IMR-90 (cell line): ENCODE measurements at regions not wholly inside any gene's neighbourhood (a gene's known extent, or its start where the extent isn't known, plus 50 kb on each side); places are given as distances from the start of the nearest gene placed in this dataset.

ENCODE experiments used
- ATAC-seq: fragments of 200-7000 bp; cut with Tn5 transposase; 2 replicates; pipeline ENCODE4 v1.9.1; 2020; ENCODE audit warnings: low read depth, mild to moderate bottlenecking, moderate library complexity
- BruUV-seq: library from RNA; stranded (reverse); fragments of 400-500 nt; replicated peaks from 2 replicates; lab custom pipeline; 2021; lab: Mats Ljungman, UMichigan
- CTCF ChIA-PET: fragments of 300-600 bp; formaldehyde crosslinking; extraction: SDS; loops from one replicate; lab custom pipeline; 2021; ENCODE audit warnings: antibody characterized with exemption; lab: Yijun Ruan, JAX
- POLR2A ChIA-PET: fragments of 300-600 bp; sonication (Branson Sonifier 250); formaldehyde crosslinking; loops from one replicate; lab custom pipeline; 2022; ENCODE audit warnings: antibody characterized with exemption; ENCODE audit not compliant: unreplicated experiment; lab: Charles Lee
- DNase-seq: peaks from one replicate; pipeline ENCODE4 v3.0.0; 2013
- H2AFZ ChIP-seq: replicated peaks from 2 replicates; pipeline ENCODE3; 2013; ENCODE audit warnings: low read length, mild to moderate bottlenecking; ENCODE audit not compliant: poor library complexity
- H2AK5ac ChIP-seq: 2 replicates; pipeline ENCODE4 v1.6.1; 2013; ENCODE audit warnings: low read depth, low read length, inconsistent platforms
- H2AK9ac ChIP-seq: replicated peaks from 2 replicates; pipeline ENCODE3; 2013; ENCODE audit warnings: mild to moderate bottlenecking, low read depth, low read length, moderate library complexity; ENCODE audit not compliant: poor library complexity
- H2BK120ac ChIP-seq: 2 replicates; pipeline ENCODE4 v1.6.1; 2013; ENCODE audit warnings: low read depth, low read length, inconsistent platforms
- H2BK15ac ChIP-seq: 3 replicates; pipeline ENCODE4 v1.6.1; 2013; ENCODE audit warnings: low read depth, low read length, inconsistent platforms
- H2BK20ac ChIP-seq: 2 replicates; pipeline ENCODE4 v1.6.1; 2013; ENCODE audit warnings: low read depth, mild to moderate bottlenecking, inconsistent platforms, low read length, moderate library complexity
- H2BK5ac ChIP-seq: 2 replicates; pipeline ENCODE4 v1.6.1; 2013; ENCODE audit warnings: mild to moderate bottlenecking, low read depth, low read length, inconsistent platforms; ENCODE audit not compliant: poor library complexity, severe bottlenecking
- H3K14ac ChIP-seq: replicated peaks from 2 replicates; pipeline ENCODE4 v1.6.1; 2013; ENCODE audit warnings: low read depth, low read length, inconsistent platforms
- H3K18ac ChIP-seq: 2 replicates; pipeline ENCODE4 v1.6.1; 2013; ENCODE audit warnings: low read depth, low read length, control low read depth
- H3K23ac ChIP-seq: 2 replicates; pipeline ENCODE4 v1.6.1; 2013; ENCODE audit warnings: low read depth, low read length, inconsistent platforms
- H3K27ac ChIP-seq: 2 replicates; pipeline ENCODE4 v1.5.1; 2013; ENCODE audit warnings: mild to moderate bottlenecking, control low read depth, low read length; ENCODE audit not compliant: insufficient read depth
- H3K27me3 ChIP-seq: 2 replicates; pipeline ENCODE4 v1.6.1; 2013; ENCODE audit warnings: low read length; ENCODE audit not compliant: control insufficient read depth, insufficient read depth
- H3K36me3 ChIP-seq: 2 replicates; pipeline ENCODE4 v1.6.1; 2013; ENCODE audit warnings: low read length, mixed read lengths; ENCODE audit not compliant: control insufficient read depth, insufficient read depth
- H3K4ac ChIP-seq: 2 replicates; pipeline ENCODE4 v1.6.1; 2013; ENCODE audit warnings: low read depth, low read length, inconsistent platforms
- H3K4me1 ChIP-seq: 2 replicates; pipeline ENCODE4 v1.6.1; 2013; ENCODE audit warnings: low read length, mixed read lengths; ENCODE audit not compliant: control insufficient read depth, insufficient read depth
- H3K4me2 ChIP-seq: 2 replicates; pipeline ENCODE4 v1.6.1; 2013; ENCODE audit warnings: low read depth, mild to moderate bottlenecking, control low read depth, low read length, moderate library complexity
- H3K4me3 ChIP-seq: 2 replicates; pipeline ENCODE4 v1.5.1; 2013; ENCODE audit warnings: low read depth, mild to moderate bottlenecking, control low read depth, low read length, moderate library complexity; ENCODE audit not compliant: insufficient read depth
- H3K56ac ChIP-seq: 2 replicates; pipeline ENCODE4 v1.6.1; 2013; ENCODE audit warnings: low read length, inconsistent platforms; ENCODE audit not compliant: insufficient read depth; ENCODE audit errors: extremely low read depth
- H3K79me1 ChIP-seq, 2 experiments: 2 replicates each; pipeline ENCODE4 v1.6.1; 2013; ENCODE audit warnings: low read length in 2 of 2, inconsistent platforms in 1 of 2, low read depth in 1 of 2
- H3K9ac ChIP-seq: 2 replicates; pipeline ENCODE4 v1.6.1; 2013; ENCODE audit warnings: low read depth, low read length, control low read depth
- H3K9me1 ChIP-seq: 2 replicates; pipeline ENCODE4 v1.6.1; 2013; ENCODE audit warnings: low read length, inconsistent platforms; ENCODE audit not compliant: insufficient read depth
- H3K9me3 ChIP-seq: 2 replicates; pipeline ENCODE4 v1.6.1; 2013; ENCODE audit warnings: low read length; ENCODE audit not compliant: control insufficient read depth, insufficient read depth
- H4K20me1 ChIP-seq: 2 replicates; pipeline ENCODE4 v1.6.1; 2013; ENCODE audit warnings: low read length, inconsistent platforms; ENCODE audit not compliant: insufficient read depth
- H4K5ac ChIP-seq: 2 replicates; pipeline ENCODE4 v1.6.1; 2013; ENCODE audit warnings: mild to moderate bottlenecking, low read depth, low read length, control low read depth
- H4K8ac ChIP-seq, 2 experiments: 2 replicates each; pipeline ENCODE4 v1.6.1; 2013; ENCODE audit warnings: low read depth in 2 of 2, low read length in 2 of 2, control low read depth in 1 of 2, inconsistent platforms in 1 of 2
- H4K91ac ChIP-seq: 2 replicates; pipeline ENCODE4 v1.6.1; 2013; ENCODE audit warnings: low read depth, low read length, inconsistent platforms; ENCODE audit not compliant: insufficient read depth
- CTCF ChIP-seq: conservative IDR thresholded peaks from 2 replicates; pipeline ENCODE4 v1.5.1; 2012; ENCODE audit warnings: mild to moderate bottlenecking, low read depth, low read length, improper control_type of control experiment
- FOS ChIP-seq: fragments of 150-350 bp; IDR thresholded peaks from 2 replicates; pipeline ENCODE4 v1.6.1; 2016; ENCODE audit warnings: low read depth, low read length
- WGBS, 2 experiments: methylation state at CpG; one replicate each; pipeline versions ENCODE4 v1.1.5 to v1.1.7; 2013; ENCODE audit warnings: missing lambda C conversion rate in 2 of 2; ENCODE audit not compliant: insufficient read length in 1 of 2; ENCODE audit errors: extremely low coverage in 2 of 2; 5-methylcytosine and 5-hydroxymethylcytosine counted together
- dilution Hi-C: fragments of 300-500 bp; cut with HindIII; formaldehyde crosslinking; loops from one replicate; pipeline ENCODE4 v1.14.3; 2018; ENCODE audit warnings: low sequenced_read_pairs; ENCODE audit not compliant: unreplicated experiment
- in situ Hi-C: fragments of 300-500 bp; cut with MboI; formaldehyde crosslinking; loops from 3 replicates; pipeline ENCODE4 v1.14.3; 2019; ENCODE audit warnings: low sequenced_read_pairs, inconsistent platforms, mixed read lengths
- intact Hi-C: fragments of 100-400 bp; cut with micrococcal nuclease; formaldehyde crosslinking; loops from 2 replicates; pipeline ENCODE4 v1.10.0; 2022

- no peak overlapping the region for H3K9ac ChIP-seq
- in situ Hi-C loops = no loop called here
- peak; percentile 9 for DNase-seq
- no peak overlapping the region for H4K91ac ChIP-seq
- H2BK15ac ChIP-seq = no peak overlapping the region
- H2BK20ac ChIP-seq = no peak overlapping the region
- ChIA-PET POLR2A (no interaction called here), CTCF (no interaction called here)
- no peak overlapping the region for H2BK120ac ChIP-seq
- no peak overlapping the region for H3K27ac ChIP-seq
- no peaks in the 10 kb centered on the region for H3K36me3 ChIP-seq
- H4K8ac ChIP-seq = no peak overlapping the region
- no TSS peak for BruUV-seq
- no peaks in the 10 kb centered on the region for H3K9me3 ChIP-seq
- H3K14ac ChIP-seq = no peak overlapping the region
- H3K4me3 ChIP-seq = no peak overlapping the region
- H4K20me1 ChIP-seq = no peaks in the 10 kb centered on the region
- no peak overlapping the region for H2AK5ac ChIP-seq
- intact Hi-C loops = no loop called here
- no peak overlapping the region for H2AFZ ChIP-seq
- no peaks in the 10 kb centered on the region for H3K79me1 ChIP-seq
- no peak overlapping the region for H2AK9ac ChIP-seq
- H3K4ac ChIP-seq = no peak overlapping the region
- TF ChIP-seq CTCF = 0 out of 2 replicates have a peak, but pooled peaks have one; percentile 22
- TF ChIP-seq FOS = no peak
- no peak overlapping the region for H4K5ac ChIP-seq
- ATAC-seq = no peak
- peaks cover 7% of the 10 kb centered on the region for H3K27me3 ChIP-seq
- H3K56ac ChIP-seq = no peak overlapping the region
- H3K4me1 ChIP-seq = no peaks in the 10 kb centered on the region
- H3K9me1 ChIP-seq = no peaks in the 10 kb centered on the region
- H3K4me2 ChIP-seq = no peak overlapping the region
- no peak overlapping the region for H3K23ac ChIP-seq
- WGBS, 2 experiments = 8% methylated on average over 3 of the region's 6 CpGs; no CpG with 5 or more reads in 1 of the 2 experiments
- dilution Hi-C loops = no loop called here
- H2BK5ac ChIP-seq = no peak overlapping the region
- H3K18ac ChIP-seq = no peak overlapping the region
Measured at GRCh38 chr19:30696514-30696913, 324.3 kb downstream of the ZNF536 start.
